ENCODE measurements at regions not wholly inside any gene's neighbourhood (a gene's known extent, or its start where the extent isn't known, plus 50 kb on each side); places are given as distances from the start of the nearest gene placed in this dataset.

GRCh38 chr21:16568244-16568643, 838.5 kb downstream of the USP25 start:
- no peak for DNase-seq

DNA sequence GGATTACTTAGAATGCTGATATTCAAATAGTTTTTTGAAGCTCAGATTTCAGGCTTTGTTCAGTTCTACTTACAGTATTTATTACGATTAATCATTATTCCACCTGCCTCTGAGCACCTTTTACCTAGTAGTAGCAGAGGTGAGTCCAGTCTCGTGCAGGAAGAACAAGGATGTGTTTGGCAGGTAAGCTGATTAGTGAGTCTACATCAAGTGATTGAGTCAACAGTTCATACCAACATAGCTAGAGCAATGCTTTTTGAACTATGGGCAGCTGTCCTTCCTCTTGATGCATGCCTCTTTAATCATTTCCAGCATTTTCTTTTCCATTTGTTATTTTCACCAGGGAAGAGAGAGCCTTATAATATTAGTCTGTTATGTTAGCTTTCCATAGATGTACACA, 838.9 kb downstream of the USP25 start:
- no peak for DNase-seq

DNA sequence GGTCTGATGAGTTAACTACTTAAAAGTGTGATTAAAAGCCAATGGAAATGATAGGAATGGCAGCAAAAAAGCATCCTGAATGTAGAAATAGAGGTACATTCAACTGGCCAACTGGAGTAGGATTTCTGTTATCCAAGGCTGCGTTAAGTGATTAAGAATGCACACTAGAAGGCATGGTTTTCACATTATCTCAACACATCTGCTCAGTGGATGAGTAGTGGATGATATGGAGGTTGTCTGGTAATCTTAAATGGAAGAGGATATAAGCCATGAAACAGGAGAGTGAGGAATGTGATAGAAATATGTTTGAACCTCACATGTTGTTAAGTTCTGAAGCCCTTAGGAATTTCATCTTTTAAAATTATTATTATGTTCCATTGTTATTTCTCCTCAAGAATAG, 839.9 kb downstream of the USP25 start:
- DNase-seq: no peak

GRCh38 chr21:16570171-16570570, 840.4 kb downstream of the USP25 start:
- no peak for DNase-seq

DNA sequence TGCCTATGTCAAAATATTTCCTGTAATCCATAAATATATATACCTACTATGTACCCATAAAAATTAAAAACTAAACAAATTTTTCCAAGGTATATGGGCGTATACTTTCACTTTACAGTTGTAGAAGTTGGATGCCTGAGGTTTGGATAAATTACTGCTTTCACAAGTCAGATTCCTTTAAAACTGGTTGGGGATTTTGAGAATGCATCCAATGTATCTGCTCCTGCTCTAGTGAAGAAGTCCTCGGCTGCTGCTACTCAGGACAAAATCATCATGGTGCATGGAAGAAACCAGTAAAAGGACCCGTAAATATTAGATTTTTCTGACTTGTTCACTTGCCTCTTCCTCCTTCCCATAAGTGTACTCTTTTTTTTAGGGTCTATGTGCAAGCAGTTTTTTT, 841.1 kb downstream of the USP25 start:
- no peak for DNase-seq

DNA sequence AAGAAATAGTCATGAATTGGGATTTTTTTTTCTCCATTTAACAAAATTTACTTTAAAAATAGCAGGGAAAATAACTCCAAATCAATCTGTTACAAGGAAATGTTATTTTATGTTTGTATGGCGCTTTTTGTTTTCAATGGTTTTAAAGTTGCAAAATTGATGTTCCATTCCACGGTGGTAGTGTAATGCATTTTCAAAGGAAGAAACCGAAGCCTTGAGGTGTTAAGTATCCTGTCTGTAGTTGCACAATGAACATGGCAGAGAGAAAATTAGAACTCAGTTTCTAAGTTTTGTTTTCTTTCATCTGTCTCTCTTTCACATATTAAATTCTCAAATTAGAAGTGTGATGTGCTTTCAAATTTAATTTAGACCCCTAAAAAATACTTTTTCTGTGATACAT, 841.8 kb downstream of the USP25 start:
- no peak for DNase-seq

DNA sequence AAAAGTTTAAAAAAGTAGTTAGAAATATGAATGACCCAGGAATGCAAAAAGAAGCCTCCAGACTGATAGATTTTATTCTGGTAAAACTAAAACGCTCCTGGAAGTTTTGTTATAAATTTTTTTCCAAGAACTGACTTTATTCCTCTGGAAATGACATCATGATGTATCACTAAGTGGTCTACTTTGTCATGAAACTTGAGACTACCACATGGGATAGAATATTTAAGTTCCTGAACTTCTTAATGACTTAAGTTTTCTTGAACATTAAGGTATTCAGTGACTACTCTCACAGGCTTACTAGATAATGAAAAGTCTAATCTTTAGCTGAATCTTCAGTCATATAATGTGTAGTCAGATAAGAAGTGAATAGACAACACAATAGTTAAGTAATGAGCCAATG, 842.2 kb downstream of the USP25 start:
- DNase-seq: no peak

- DNase-seq: no peak
Measured at GRCh38 chr21:16573578-16573977, 843.8 kb downstream of the USP25 start.

DNA sequence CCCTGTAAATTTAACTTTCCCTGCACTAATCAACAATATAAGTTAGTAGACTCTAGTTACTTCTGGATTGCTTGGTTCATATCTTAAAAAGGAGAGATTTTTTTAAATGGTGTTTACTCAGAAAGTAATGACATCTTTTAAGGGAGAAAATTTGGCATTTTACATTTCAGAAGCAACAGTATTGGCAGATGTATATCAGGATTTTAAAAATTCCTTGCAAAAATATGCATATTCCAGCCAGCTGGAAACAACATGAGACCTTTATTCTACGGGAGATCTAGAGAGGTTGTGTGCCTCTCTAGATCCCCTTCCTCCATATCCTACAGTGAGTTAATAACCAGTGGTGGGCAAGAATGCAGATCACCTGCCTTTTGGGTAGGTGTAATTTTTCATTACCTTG, 848.2 kb downstream of the USP25 start:
- no peak for DNase-seq

DNA sequence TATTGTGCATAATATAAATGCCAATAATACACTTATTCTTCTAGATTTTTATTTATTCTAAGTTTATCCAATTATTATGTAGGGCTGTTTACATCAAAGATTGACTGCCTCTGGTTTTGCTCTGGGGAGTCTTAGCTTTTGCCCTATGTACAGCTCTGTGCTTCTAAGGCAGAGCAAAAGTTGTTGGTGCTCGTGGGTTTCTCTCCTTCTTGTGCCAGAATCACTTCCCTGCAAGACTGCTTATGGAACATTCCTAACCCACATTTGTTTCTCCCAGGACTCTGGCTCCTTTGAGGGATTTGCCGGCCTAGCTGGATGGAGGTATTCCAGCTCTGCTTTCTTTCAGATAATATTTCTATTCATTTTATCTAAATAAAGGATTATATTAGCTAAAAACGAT, 849.1 kb downstream of the USP25 start:
- no peak for DNase-seq

DNA sequence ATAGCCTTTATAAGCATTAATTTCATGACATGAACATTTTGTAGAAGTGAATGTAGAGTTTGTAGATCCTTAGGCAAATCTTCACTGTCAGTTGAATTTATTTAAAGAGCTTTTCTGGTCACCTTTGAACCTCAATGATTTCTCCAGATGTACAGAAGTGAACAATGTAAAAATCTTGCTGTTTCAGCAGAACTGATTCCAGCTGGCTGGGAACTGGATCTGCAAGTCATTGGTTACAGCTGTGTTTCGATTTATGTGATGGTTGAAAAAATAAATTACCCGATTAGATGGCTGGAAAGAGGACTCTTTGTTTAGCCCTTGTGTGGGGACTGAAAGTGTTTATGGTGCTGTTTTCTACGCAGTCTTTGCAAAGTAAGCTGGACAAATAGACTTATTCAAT, 849.8 kb downstream of the USP25 start:
- DNase-seq: no peak

- no peak for DNase-seq
Measured at GRCh38 chr21:16580661-16581060, 850.9 kb downstream of the USP25 start.

DNA sequence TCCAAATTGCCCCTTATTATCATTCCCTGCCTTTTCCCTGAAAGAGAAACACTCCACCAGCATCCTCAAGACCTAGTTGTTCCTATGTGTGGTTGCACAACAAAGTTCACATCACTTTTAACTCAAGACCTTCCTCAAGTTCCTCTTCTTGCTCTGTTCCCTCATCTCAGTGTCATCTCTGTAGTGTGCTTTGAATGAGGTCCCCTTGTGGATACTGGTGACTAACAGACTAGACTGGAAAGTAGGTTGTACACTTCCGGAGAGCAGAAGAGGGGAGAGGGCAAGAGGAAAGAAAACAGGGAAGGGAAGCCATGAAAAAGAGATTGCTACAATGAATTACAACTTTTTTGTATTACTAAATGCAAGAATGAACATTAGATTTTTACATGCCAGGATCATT, 853.8 kb downstream of the USP25 start:
- DNase-seq: no peak

DNA sequence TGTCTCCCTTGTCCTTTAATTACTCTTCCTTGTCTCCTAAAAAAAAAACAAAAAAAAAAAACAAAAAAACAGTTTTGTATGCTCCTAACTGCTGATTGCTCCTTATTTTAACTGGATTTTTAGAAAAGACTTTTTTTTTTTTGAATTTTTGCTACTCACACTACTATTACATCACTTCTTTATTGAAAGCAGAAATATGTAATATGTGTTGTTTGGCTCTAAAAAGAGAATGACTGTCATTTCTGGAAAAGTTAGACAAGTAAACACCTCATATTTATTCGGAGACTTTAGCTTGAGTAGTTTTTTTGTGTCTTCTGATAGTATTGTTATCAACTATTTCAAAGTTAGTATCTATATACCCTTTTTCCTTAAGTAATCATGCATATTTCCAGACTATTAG, 855.0 kb downstream of the USP25 start:
- DNase-seq: no peak

DNA sequence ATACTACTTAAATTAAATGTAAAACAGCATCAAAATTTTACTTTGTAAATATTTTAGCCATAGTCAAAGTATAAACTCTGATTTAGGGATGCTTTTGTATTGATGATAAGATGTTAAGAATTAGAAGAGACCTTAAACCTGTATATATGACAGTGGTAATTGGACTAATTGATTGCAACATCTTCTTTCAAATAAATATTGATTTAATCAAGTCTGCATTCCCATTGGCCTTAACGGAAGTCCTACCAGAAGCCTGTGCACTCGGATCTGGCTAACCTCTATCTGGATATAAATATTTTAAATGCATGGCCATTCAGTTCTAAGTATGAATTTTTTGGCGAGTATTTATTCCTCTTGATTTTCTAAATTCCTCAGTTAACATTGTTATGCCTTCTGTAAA, 856.1 kb downstream of the USP25 start:
- DNase-seq: no peak

- no peak for DNase-seq
Measured at GRCh38 chr21:16587141-16587581, 857.4 kb downstream of the USP25 start.

DNA sequence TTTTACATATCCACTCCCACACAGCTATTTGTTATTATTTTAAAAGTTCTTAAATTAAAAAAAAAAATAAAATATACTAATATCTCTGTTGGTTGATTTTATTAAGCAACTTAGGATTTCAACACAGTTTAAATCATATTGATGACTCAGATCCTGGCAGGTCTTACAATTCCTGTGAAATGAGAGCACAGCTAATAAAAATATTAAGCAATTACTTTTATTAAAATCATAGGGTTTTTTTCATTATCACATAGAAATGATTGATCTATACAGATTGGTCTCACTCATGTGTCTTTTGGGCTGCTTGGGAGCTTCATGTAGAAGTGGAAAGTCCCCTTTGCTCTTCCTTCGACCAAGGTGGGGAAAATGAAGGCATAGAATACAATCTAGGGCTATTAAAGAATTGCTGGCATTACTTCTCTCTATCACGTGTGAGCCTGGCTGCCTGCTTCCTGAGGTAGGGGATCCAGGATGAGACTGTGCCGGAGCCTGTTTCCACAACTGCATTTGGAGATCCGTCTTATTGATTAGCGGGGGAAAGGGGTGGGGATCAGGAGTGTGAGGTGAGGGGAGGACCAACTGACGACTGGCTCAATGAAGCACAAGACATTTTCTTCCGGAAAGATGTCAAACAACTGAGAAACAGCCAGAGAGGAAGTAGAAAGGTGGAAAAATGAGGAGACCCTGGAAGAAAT, 858.0 kb downstream of the USP25 start:
- no peak for DNase-seq

DNA sequence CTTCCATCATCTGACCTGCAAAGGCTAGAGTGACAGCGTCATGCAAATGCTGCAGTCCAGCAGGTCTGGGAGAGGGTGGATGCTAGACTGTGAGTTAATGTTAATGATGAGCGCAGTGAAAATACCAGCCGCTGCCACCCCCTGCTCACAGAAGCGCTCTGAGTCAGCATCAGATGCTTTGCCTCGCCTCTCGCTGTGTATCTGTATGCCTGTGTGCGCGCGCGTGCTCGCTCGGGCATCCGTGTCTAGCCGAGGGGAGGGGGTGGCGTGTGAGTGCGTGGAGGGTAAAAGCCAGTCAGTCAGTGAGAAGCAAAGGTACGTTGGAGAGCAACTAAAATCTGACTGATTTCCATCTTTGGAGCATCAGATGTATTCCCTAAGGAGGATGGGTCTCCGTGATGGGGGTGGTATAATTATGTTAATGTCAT, 858.7 kb downstream of the USP25 start:
- no peak for DNase-seq

- DNase-seq: no peak
Measured at GRCh38 chr21:16589006-16589898, 859.5 kb downstream of the USP25 start.

DNA sequence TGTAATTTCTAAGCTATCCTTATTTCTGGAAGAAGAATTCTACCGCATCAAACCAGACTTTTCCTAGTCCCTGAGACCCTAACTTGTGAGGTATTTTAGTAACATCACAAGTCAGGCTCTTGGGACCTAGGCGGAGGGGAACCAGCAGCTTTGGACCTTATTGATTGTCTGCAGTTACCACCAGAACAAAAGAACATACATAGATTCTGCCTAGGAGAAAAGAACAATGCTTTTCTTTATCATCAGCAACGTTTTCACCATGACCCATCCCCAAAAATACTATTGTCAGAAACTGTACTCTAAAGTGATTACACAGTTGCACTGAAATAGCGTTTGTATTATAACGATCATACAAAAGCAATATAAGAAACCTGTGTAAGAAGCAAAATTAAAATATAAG, 860.4 kb downstream of the USP25 start:
- DNase-seq: no peak

- DNase-seq: no peak
Measured at GRCh38 chr21:16590641-16591292, 861.0 kb downstream of the USP25 start.

DNA sequence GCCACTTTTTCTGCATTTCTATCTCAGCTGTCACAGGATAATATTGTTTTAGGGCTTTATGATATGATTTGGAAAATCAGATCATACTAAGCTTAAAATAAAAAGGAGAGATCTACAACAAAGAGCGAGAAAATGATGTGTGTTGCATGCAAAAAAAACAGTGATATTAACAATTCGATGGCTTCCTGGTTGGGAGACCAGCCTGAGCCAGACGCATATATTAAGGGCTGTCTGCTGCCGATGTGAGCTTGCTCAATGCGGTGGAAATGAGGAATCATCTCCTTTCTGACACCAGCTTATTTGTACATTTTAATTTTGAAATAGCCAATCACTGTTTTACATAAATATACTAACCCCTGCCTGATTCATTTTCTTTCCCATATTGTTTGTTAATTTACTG, 862.6 kb downstream of the USP25 start:
- no peak for DNase-seq

DNA sequence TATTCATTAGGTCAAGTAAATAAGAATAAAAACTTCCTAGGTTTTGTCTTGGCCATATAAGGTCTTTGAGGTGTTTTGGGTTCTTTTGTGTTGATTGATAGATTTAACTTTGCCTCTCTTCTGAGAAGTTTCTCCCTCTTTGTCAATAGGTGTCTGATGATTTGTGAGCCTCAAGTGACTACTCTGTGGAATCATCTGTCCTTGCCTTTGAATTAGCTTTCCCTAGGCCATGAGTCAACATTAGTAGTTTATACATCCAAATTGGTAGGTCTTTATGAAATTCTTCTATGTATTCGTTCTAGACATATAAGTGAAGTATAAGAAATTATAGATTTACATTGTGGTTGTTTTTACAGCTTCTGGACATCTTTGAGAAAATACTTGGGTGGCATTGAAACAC, 864.4 kb downstream of the USP25 start:
- DNase-seq: no peak

GRCh38 chr21:16596369-16596768, 866.6 kb downstream of the USP25 start:
- no peak for DNase-seq
